ENCODE measurements at regions not wholly inside any gene's neighbourhood (a gene's known extent, or its start where the extent isn't known, plus 50 kb on each side); places are given as distances from the start of the nearest gene placed in this dataset.

DNA sequence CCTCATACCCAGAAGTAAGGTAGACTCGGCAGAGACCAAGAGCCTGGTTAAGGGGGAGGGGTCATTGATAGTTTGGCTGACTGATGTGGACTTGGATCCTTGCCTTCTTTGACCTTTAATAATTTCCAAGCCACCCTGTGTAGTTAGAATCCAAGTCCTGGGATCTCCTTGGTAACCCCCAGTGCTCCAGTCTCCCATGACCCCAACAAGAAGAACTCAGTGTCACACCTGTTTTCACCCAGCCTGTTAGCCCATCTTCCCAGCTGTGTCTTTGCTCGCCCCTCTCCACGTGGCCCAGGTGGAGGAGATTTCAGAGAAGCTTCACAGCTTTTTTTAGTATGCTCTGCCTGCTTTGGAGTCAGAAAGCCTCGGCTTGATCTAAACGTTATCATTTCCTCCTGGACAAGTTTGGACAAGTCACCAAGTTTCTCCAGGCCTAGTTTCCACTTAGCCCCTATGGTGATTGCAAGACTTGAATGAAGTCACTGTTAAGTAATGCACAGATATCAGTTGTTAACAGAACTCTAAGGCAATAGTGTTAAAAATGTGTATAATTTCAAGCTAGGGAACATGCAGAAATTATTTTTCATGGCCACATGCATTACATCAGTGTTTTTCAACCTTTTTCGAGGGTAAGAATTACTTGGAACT is 170.0 kb downstream of the TMEM38B start:
- Histone ChIP-seq H3K27ac (no peak overlapping the region), H4K20me1 (ENCODE audit: insufficient read depth) (no peaks in the 10 kb centered on the region), H3K4me3 (IDR thresholded peaks at IDR 0.05; ENCODE audit: insufficient read depth, low read depth, low read length) (no peak overlapping the region), H2AFZ (ENCODE audit: low read depth) (no peak overlapping the region), H3K27me3 (ENCODE audit: insufficient read depth, low read depth) (no peaks in the 10 kb centered on the region), H3K4me2 (no peak overlapping the region), H3K4me1 (ENCODE audit: low read depth, poor library complexity, severe bottlenecking) (peaks cover 2% of the 10 kb centered on the region), H3K9ac (no peak overlapping the region), H3K36me3 (ENCODE audit: insufficient read depth) (no peaks in the 10 kb centered on the region), H3K79me2 (ENCODE audit: insufficient read depth, low read depth) (no peaks in the 10 kb centered on the region)
- TF ChIP-seq, protein P1, sequence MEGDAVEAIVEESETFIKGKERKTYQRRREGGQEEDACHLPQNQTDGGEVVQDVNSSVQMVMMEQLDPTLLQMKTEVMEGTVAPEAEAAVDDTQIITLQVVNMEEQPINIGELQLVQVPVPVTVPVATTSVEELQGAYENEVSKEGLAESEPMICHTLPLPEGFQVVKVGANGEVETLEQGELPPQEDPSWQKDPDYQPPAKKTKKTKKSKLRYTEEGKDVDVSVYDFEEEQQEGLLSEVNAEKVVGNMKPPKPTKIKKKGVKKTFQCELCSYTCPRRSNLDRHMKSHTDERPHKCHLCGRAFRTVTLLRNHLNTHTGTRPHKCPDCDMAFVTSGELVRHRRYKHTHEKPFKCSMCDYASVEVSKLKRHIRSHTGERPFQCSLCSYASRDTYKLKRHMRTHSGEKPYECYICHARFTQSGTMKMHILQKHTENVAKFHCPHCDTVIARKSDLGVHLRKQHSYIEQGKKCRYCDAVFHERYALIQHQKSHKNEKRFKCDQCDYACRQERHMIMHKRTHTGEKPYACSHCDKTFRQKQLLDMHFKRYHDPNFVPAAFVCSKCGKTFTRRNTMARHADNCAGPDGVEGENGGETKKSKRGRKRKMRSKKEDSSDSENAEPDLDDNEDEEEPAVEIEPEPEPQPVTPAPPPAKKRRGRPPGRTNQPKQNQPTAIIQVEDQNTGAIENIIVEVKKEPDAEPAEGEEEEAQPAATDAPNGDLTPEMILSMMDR (conservative IDR thresholded peaks at IDR 0.05; ENCODE audit: low read depth, low read length) = no peak

DNA sequence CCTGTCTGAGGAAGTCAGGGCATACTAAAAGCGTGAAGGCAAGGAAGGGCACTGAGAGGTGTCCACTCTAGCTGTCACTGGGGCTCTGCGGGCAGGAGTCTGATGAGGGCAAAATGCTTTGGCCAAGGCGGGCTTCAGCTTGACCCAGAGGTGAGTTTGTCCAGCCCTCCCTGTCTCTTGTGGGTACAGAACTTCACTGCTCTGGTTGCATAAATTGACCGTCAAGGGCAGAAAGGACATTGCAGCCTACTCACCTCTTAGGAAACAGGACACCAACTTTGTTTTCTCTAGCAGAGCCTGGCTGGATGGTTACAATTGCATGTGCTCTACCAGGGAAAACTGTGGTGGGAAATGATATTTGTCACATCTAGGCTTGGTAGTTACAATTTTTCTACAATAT is 170.9 kb downstream of the TMEM38B start:
- TF ChIP-seq, protein P1 (conservative IDR thresholded peaks at IDR 0.05; ENCODE audit: low read depth, low read length) = no peak
- H2AFZ ChIP-seq (ENCODE audit: low read depth) = no peak overlapping the region
- no peaks in the 10 kb centered on the region for H3K4me1 ChIP-seq (ENCODE audit: low read depth, poor library complexity, severe bottlenecking)
- H3K4me2 ChIP-seq = no peak overlapping the region
- no peak overlapping the region for H3K27ac ChIP-seq
- H3K36me3 ChIP-seq (ENCODE audit: insufficient read depth) = no peaks in the 10 kb centered on the region
- H3K9ac ChIP-seq = no peak overlapping the region
- H3K4me3 ChIP-seq (IDR thresholded peaks at IDR 0.05; ENCODE audit: insufficient read depth, low read depth, low read length) = no peak overlapping the region
- H3K27me3 ChIP-seq (ENCODE audit: insufficient read depth, low read depth) = no peaks in the 10 kb centered on the region
- no peaks in the 10 kb centered on the region for H4K20me1 ChIP-seq (ENCODE audit: insufficient read depth)
- no peaks in the 10 kb centered on the region for H3K79me2 ChIP-seq (ENCODE audit: insufficient read depth, low read depth)

DNA sequence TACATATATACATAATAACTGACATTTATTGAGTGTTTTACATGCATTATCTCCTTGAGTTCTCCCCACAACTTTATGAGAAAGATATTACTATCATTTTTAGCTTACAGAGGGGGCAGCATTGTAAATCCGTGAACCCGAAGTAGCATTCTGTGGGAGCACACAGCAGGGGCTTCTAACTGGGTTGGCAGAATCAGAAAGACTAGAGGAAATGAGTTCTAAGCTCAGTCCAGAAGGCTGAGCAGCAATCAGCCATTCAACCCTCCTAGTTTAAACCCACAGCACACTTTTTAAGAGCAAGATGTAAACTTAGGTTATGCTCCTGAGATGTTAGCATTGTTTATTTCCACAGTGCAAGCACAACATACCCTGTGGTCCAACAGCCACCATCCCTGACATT is 177.2 kb downstream of the TMEM38B start:
- H3K79me2 ChIP-seq (ENCODE audit: insufficient read depth, low read depth) = no peaks in the 10 kb centered on the region
- H3K9ac ChIP-seq = no peak overlapping the region
- H3K4me1 ChIP-seq (ENCODE audit: low read depth, poor library complexity, severe bottlenecking) = no peaks in the 10 kb centered on the region
- H4K20me1 ChIP-seq (ENCODE audit: insufficient read depth) = no peaks in the 10 kb centered on the region
- H3K4me2 ChIP-seq = no peak overlapping the region
- no peak overlapping the region for H2AFZ ChIP-seq (ENCODE audit: low read depth)
- H3K4me3 ChIP-seq (IDR thresholded peaks at IDR 0.05; ENCODE audit: insufficient read depth, low read depth, low read length) = no peak overlapping the region
- H3K27me3 ChIP-seq (ENCODE audit: insufficient read depth, low read depth) = no peaks in the 10 kb centered on the region
- H3K27ac ChIP-seq = no peak overlapping the region
- TF ChIP-seq, protein P1 (conservative IDR thresholded peaks at IDR 0.05; ENCODE audit: low read depth, low read length) = no peak
- no peaks in the 10 kb centered on the region for H3K36me3 ChIP-seq (ENCODE audit: insufficient read depth)

DNA sequence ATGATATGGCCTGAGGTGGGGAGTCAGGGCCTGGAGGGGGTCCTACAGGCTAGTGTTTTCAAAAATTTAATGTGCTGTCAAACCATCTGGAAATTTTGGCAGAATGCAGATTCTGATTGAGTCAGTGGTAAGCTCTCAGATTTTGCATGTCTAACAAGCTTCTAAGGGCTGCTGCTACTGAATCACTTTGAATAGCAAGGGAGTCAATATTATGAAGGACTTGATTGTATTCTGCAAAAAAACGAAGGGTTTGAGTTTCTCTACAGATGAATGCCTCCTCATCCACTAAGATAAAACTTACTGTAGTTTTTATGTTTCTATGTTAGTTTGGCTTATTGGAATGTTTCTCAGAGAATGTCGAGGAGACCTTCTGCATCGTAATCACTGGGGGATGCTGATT is 179.5 kb downstream of the TMEM38B start:
- Histone ChIP-seq H2AFZ (ENCODE audit: low read depth) (no peak overlapping the region), H3K4me1 (ENCODE audit: low read depth, poor library complexity, severe bottlenecking) (peaks cover 4% of the 10 kb centered on the region), H3K36me3 (ENCODE audit: insufficient read depth) (no peaks in the 10 kb centered on the region), H4K20me1 (ENCODE audit: insufficient read depth) (no peaks in the 10 kb centered on the region), H3K4me3 (IDR thresholded peaks at IDR 0.05; ENCODE audit: insufficient read depth, low read depth, low read length) (no peak overlapping the region), H3K79me2 (ENCODE audit: insufficient read depth, low read depth) (no peaks in the 10 kb centered on the region), H3K9ac (no peak overlapping the region), H3K27me3 (ENCODE audit: insufficient read depth, low read depth) (no peaks in the 10 kb centered on the region), H3K4me2 (no peak overlapping the region), H3K27ac (no peak overlapping the region)
- TF ChIP-seq, protein P1 (conservative IDR thresholded peaks at IDR 0.05; ENCODE audit: low read depth, low read length) = no peak

Data from KMS-11 (cell line).